WERI-Rb-1 (cell line): ENCODE measurements at regions not wholly inside any gene's neighbourhood (a gene's known extent, or its start where the extent isn't known, plus 50 kb on each side); places are given as distances from the start of the nearest gene placed in this dataset.

Experiments
- DNase-seq: peaks from one replicate; pipeline ENCODE4 v3.0.0-alpha.2; 2020
- H3K27ac ChIP-seq: fragments of 250-450 bp; sonication (Bioruptor Pico); 2 replicates; pipeline ENCODE4 v1.5.1; 2020; ENCODE audit warnings: mild to moderate bottlenecking, moderate library complexity
- H3K27me3 ChIP-seq: fragments of 250-450 bp; sonication (Bioruptor Pico); 2 replicates; pipeline ENCODE4 v1.5.1; 2021; ENCODE audit warnings: mild to moderate bottlenecking, low read depth, moderate library complexity; ENCODE audit not compliant: insufficient read depth, severe bottlenecking
- H3K36me3 ChIP-seq: fragments of 250-450 bp; sonication (Bioruptor Pico); 2 replicates; pipeline ENCODE4 v1.5.1; 2020; ENCODE audit warnings: mild to moderate bottlenecking, moderate library complexity
- H3K4me3 ChIP-seq: 2 replicates; pipeline ENCODE4 v1.5.1; 2011; ENCODE audit warnings: low read depth, mild to moderate bottlenecking, control low read depth, low read length
- H3K9me3 ChIP-seq: fragments of 250-450 bp; sonication (Bioruptor Pico); 2 replicates; pipeline ENCODE4 v1.5.1; 2021; ENCODE audit warnings: mild to moderate bottlenecking, moderate library complexity; ENCODE audit not compliant: severe bottlenecking
- TF ChIP-seq, protein P1 (sequence below): IDR thresholded peaks from 2 replicates; pipeline ENCODE4 v1.5.1; 2011; ENCODE audit warnings: low read depth, mild to moderate bottlenecking, control low read depth, inconsistent platforms, low read length

DNA sequence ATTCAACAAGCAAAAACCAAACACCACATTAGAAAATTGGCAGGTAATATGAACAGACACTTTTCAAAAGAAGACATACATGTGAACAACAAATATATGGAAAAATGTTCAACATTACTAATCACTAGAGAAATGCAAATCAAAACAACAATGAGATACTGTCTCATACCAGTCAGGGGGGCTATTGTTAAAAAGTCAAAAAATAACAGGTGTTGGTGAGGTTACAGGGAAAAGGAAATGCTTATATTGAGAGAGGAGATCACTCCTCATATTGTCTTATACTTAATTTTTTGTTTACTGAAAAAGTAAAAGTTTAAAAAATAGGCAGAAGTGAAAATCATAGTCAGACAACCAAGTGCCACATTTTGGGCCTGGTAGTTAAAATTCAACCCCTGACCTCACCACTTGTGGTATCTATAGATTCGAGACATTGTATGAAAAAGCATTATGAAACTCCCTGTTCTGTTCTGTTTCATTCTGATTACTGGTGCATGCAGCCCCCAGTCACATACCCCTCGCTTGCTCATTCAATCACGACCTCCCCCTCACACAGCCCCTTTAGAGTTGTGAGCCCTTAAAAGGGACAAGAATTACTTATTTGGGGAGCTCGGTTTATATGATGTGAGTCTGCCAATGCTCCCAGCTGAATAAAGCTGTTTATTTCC is 153.7 kb upstream of the FGF16 start:
- no peaks in the 10 kb centered on the region for H3K36me3 ChIP-seq
- H3K9me3 ChIP-seq = no peaks in the 10 kb centered on the region
- H3K27me3 ChIP-seq = peaks cover 14% of the 10 kb centered on the region
- H3K4me3 ChIP-seq = no peak overlapping the region
- H3K27ac ChIP-seq = no peak overlapping the region
- TF ChIP-seq, protein P1, sequence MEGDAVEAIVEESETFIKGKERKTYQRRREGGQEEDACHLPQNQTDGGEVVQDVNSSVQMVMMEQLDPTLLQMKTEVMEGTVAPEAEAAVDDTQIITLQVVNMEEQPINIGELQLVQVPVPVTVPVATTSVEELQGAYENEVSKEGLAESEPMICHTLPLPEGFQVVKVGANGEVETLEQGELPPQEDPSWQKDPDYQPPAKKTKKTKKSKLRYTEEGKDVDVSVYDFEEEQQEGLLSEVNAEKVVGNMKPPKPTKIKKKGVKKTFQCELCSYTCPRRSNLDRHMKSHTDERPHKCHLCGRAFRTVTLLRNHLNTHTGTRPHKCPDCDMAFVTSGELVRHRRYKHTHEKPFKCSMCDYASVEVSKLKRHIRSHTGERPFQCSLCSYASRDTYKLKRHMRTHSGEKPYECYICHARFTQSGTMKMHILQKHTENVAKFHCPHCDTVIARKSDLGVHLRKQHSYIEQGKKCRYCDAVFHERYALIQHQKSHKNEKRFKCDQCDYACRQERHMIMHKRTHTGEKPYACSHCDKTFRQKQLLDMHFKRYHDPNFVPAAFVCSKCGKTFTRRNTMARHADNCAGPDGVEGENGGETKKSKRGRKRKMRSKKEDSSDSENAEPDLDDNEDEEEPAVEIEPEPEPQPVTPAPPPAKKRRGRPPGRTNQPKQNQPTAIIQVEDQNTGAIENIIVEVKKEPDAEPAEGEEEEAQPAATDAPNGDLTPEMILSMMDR = no peak
- DNase-seq = no peak

DNA sequence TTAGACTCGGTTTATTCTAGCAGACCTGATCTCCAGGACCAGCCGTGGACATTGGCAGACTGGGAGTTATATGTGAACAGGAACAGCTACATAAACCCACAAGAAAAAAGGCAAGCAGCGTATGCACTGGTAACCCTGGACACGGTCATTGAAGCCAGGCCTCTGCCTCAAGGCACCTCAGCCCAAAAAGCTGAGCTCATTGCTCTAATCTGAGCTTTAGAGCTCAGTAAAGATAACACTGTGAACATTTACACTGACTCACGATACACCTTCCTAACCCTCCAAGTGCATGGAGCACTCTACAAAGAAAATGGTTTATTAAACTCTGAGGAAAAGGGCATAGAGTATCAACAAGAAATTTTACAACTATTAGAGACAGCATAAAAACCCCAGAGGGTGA is 148.9 kb upstream of the FGF16 start:
- no peaks in the 10 kb centered on the region for H3K36me3 ChIP-seq
- H3K4me3 ChIP-seq = no peak overlapping the region
- no peaks in the 10 kb centered on the region for H3K9me3 ChIP-seq
- TF ChIP-seq, protein P1 = no peak
- DNase-seq = no peak
- H3K27me3 ChIP-seq = peaks cover 37% of the 10 kb centered on the region
- no peak overlapping the region for H3K27ac ChIP-seq

DNA sequence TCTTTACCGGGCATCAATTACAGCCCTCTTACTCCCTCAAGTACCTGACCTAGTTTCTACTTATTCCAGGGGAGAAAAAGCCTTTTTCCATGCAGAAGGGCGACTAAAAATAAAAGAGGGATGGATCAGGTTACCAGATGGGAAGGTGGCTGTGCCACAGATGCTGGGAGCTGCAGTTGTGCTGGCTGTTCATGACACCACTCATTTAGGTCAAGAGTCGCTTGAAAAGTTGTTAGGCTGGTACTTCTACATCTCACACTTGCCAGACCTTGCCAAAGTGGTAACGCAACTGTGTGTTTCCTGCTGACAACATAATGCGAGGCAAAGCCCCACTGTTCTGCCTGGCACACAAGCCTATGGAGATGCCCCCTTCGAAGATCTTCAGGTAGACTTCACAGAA is 148.4 kb upstream of the FGF16 start:
- no peaks in the 10 kb centered on the region for H3K9me3 ChIP-seq
- DNase-seq = no peak
- TF ChIP-seq, protein P1 = no peak
- no peak overlapping the region for H3K4me3 ChIP-seq
- no peak overlapping the region for H3K27ac ChIP-seq
- peaks cover 37% of the 10 kb centered on the region for H3K27me3 ChIP-seq
- H3K36me3 ChIP-seq = no peaks in the 10 kb centered on the region

DNA sequence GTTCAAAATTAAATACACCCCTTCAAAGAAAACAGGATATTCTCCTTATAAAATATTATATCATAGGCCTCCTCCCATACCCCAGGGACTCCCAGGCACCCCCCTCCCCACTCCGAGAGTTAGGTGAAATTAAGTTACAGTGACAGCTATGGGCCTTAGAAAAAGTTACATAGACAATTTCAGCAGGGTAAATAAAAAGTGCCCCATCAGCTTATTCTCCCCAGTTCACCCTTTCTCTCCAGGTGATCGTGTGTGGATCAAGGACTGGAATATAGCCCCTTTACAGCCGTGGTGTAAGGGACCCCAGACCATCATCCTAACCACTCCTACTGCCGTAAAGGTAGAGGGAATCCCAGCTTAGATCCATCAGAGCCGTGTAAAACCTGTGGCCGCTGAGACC is 147.6 kb upstream of the FGF16 start:
- DNase-seq = no peak
- TF ChIP-seq, protein P1 = no peak
- Histone ChIP-seq H3K27ac (no peak overlapping the region), H3K36me3 (no peaks in the 10 kb centered on the region), H3K27me3 (peaks cover 37% of the 10 kb centered on the region), H3K9me3 (no peaks in the 10 kb centered on the region), H3K4me3 (no peak overlapping the region)

DNA sequence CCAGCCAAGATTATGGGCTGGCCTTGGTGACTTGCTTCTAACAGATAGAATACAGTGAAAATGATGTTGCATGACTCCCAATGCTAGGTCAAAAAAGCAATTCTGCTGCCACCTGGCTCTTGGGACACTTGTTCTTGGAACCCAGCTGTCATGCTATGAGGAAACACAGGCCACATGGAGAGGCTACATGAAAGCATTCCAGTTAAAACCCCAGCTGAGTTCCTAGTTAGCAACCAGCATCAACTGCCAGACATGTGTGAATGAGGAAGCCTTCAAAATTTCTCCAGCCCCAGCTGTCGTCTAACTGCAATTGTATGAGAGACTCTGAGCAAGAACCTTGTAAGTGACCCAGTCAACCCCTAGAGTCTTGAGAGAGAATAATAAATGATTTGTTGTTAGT is 105.2 kb upstream of the FGF16 start:
- peaks cover 7% of the 10 kb centered on the region for H3K27me3 ChIP-seq
- DNase-seq = no peak
- no peak overlapping the region for H3K27ac ChIP-seq
- TF ChIP-seq, protein P1 = no peak
- no peaks in the 10 kb centered on the region for H3K36me3 ChIP-seq
- H3K9me3 ChIP-seq = no peaks in the 10 kb centered on the region
- no peak overlapping the region for H3K4me3 ChIP-seq

DNA sequence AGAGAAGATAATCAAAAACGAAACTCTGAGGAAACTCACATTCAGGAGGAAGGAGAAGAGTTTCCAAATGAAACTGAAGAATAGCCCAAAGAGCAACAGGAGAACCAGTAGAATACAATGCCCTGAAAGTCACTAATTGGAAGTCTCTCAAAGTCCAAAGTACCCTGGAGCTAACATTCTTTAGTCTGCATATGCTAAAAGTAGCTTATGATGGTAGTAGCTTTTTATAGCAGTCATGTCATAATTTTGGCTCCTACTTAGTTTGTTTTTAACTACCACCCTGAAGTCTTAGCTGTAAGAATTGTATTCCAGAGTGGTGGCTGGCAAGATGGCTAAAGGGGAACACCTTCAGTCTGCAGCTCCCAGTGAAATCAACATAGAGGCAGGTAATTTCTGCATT is 100.3 kb upstream of the FGF16 start:
- no peak for DNase-seq

More for the DNA sequence above, 100.3 kb upstream of the FGF16 start:
- Histone ChIP-seq H3K27ac (no peak overlapping the region), H3K27me3 (peaks cover 19% of the 10 kb centered on the region), H3K9me3 (no peaks in the 10 kb centered on the region), H3K36me3 (no peaks in the 10 kb centered on the region), H3K4me3 (no peak overlapping the region)
- TF ChIP-seq, protein P1 = no peak
